Colon (tissue), 2 donors: ENCODE measurements at regions not wholly inside any gene's neighbourhood (a gene's known extent, or its start where the extent isn't known, plus 50 kb on each side); places are given as distances from the start of the nearest gene placed in this dataset.
"Not testable (repeated sequence)": the region's sequence is repeated elsewhere in the genome, so short reads cannot be mapped to it uniquely, and the experiment has no call there.

ENCODE experiments used
- FAIRE-seq: peaks from 2 replicates; lab custom pipeline; 2012; peaks lifted over from hg19 to GRCh38; lab: Jason Lieb, UNC
- donor health status: control.
- donor health status: control.

- no peak for FAIRE-seq
Measured at GRCh38 chr4:79609817-79610216, 201.8 kb upstream of the GK2 start.

GRCh38 chr4:79607979-79608378, 200.0 kb upstream of the GK2 start:
- FAIRE-seq = no peak

- no peak for FAIRE-seq
Measured at GRCh38 chr4:79604152-79604551, 196.1 kb upstream of the GK2 start.

- no peak for FAIRE-seq
Measured at GRCh38 chr4:79603681-79604080, 195.7 kb upstream of the GK2 start.

GRCh38 chr4:79599691-79600090, 191.7 kb upstream of the GK2 start:
- FAIRE-seq = no peak

GRCh38 chr4:79598801-79599200, 190.8 kb upstream of the GK2 start:
- FAIRE-seq = no peak

GRCh38 chr4:79598214-79598613, 190.2 kb upstream of the GK2 start:
- FAIRE-seq = no peak

- FAIRE-seq = no peak
Measured at GRCh38 chr4:79597266-79597665, 189.2 kb upstream of the GK2 start.

GRCh38 chr4:79592218-79592617, 184.2 kb upstream of the GK2 start:
- not testable (repeated sequence) for FAIRE-seq

- FAIRE-seq = no peak
Measured at GRCh38 chr4:79588679-79589078, 180.7 kb upstream of the GK2 start.

- FAIRE-seq = not testable (repeated sequence)
Measured at GRCh38 chr4:79587207-79587606, 179.2 kb upstream of the GK2 start.

- no peak for FAIRE-seq
Measured at GRCh38 chr4:79585834-79586233, 177.8 kb upstream of the GK2 start.

- no peak for FAIRE-seq
Measured at GRCh38 chr4:79585330-79585729, 177.3 kb upstream of the GK2 start.

GRCh38 chr4:79584902-79585301, 176.9 kb upstream of the GK2 start:
- FAIRE-seq = no peak

GRCh38 chr4:79584352-79584751, 176.3 kb upstream of the GK2 start:
- no peak for FAIRE-seq

GRCh38 chr4:79578606-79579005, 170.6 kb upstream of the GK2 start:
- FAIRE-seq = no peak

- no peak for FAIRE-seq
Measured at GRCh38 chr4:79576429-79576753, 168.4 kb upstream of the GK2 start.

GRCh38 chr4:79575709-79576428, 167.8 kb upstream of the GK2 start:
- no peak for FAIRE-seq

- FAIRE-seq = no peak
Measured at GRCh38 chr4:79574741-79575451, 166.9 kb upstream of the GK2 start.

GRCh38 chr4:79563219-79563618, 155.2 kb upstream of the GK2 start:
- no peak for FAIRE-seq

GRCh38 chr4:79561751-79562150, 153.7 kb upstream of the GK2 start:
- FAIRE-seq = no peak

GRCh38 chr4:79559398-79559797, 151.4 kb upstream of the GK2 start:
- FAIRE-seq = not testable (repeated sequence)

- FAIRE-seq = no peak
Measured at GRCh38 chr4:79552311-79552710, 144.3 kb upstream of the GK2 start.

GRCh38 chr4:79551555-79551954, 143.5 kb upstream of the GK2 start:
- FAIRE-seq = no peak
